ENCODE measurements at regions not wholly inside any gene's neighbourhood (a gene's known extent, or its start where the extent isn't known, plus 50 kb on each side); places are given as distances from the start of the nearest gene placed in this dataset.

GRCh38 chr1:229810140-229810539, 184.1 kb downstream of the URB2 start:
- Histone ChIP-seq H3K4me1 (ENCODE audit: control insufficient read depth in 1 of 2, insufficient read depth in 2 of 2, low read depth in 1 of 2, low read length in 1 of 2) (no peaks in the 10 kb centered on the region), H3K4me2 (no peak overlapping the region), H3K9me2 (no peaks in the 10 kb centered on the region), H3K79me2 (ENCODE audit: insufficient read depth) (no peaks in the 10 kb centered on the region), H3K27me3 (ENCODE audit: insufficient read depth) (no peaks in the 10 kb centered on the region), H4K20me1 (ENCODE audit: insufficient read depth) (no peaks in the 10 kb centered on the region), H3K36me3 (replicated peaks in 1 of 2; ENCODE audit: control insufficient read depth in 1 of 2, insufficient read depth in 2 of 2, low read length in 1 of 2) (no peaks in the 10 kb centered on the region), H3K4me3 (ENCODE audit: low read depth in 2 of 2, low read length in 1 of 2) (no peak overlapping the region), H3F3A (replicated peaks; ENCODE audit: insufficient read depth) (no peaks in the 10 kb centered on the region), H3K9ac (no peak overlapping the region), H3K9me3 (no peaks in the 10 kb centered on the region), H3K27ac (ENCODE audit: low read depth in 2 of 2, low read length in 1 of 2) (no peak overlapping the region), H2AFZ (ENCODE audit: low read depth) (no peak overlapping the region)
- CTCF ChIA-PET = no interaction called here
- WGBS (ENCODE audit: low lambda C conversion rate) = 0% methylated on average over 1 of the region's 1 CpG
- no peak for TF ChIP-seq RFX5 (IDR thresholded peaks at IDR 0.05; ENCODE audit: low read length)
- POLR2A ChIA-PET = no interaction called here
- no peak for DNase-seq

- ChIA-PET POLR2A (no interaction called here), CTCF (no interaction called here)
- Histone ChIP-seq H3F3A (replicated peaks; ENCODE audit: insufficient read depth) (no peaks in the 10 kb centered on the region), H4K20me1 (ENCODE audit: insufficient read depth) (no peaks in the 10 kb centered on the region), H3K27ac (ENCODE audit: low read depth in 2 of 2, low read length in 1 of 2) (no peak overlapping the region), H3K4me1 (ENCODE audit: control insufficient read depth in 1 of 2, insufficient read depth in 2 of 2, low read depth in 1 of 2, low read length in 1 of 2) (no peaks in the 10 kb centered on the region), H3K9me2 (no peaks in the 10 kb centered on the region), H2AFZ (ENCODE audit: low read depth) (no peak overlapping the region), H3K36me3 (replicated peaks in 1 of 2; ENCODE audit: control insufficient read depth in 1 of 2, insufficient read depth in 2 of 2, low read length in 1 of 2) (no peaks in the 10 kb centered on the region), H3K9ac (no peak overlapping the region), H3K4me3 (ENCODE audit: low read depth in 2 of 2, low read length in 1 of 2) (no peak overlapping the region), H3K27me3 (ENCODE audit: insufficient read depth) (no peaks in the 10 kb centered on the region), H3K9me3 (no peaks in the 10 kb centered on the region), H3K79me2 (ENCODE audit: insufficient read depth) (no peaks in the 10 kb centered on the region), H3K4me2 (no peak overlapping the region)
- no peak for DNase-seq
- TF ChIP-seq POLR2AphosphoS5 (IDR thresholded peaks at IDR 0.05; ENCODE audit: low read depth, low read length) = no peak
- no peak for TF ChIP-seq PBX3 (IDR thresholded peaks at IDR 0.05)
- no peak for TF ChIP-seq EP300 (IDR thresholded peaks at IDR 0.05; ENCODE audit: borderline replicate concordance in 1 of 2, low read depth in 1 of 2, low read length in 1 of 2)
- TF ChIP-seq, protein P1, sequence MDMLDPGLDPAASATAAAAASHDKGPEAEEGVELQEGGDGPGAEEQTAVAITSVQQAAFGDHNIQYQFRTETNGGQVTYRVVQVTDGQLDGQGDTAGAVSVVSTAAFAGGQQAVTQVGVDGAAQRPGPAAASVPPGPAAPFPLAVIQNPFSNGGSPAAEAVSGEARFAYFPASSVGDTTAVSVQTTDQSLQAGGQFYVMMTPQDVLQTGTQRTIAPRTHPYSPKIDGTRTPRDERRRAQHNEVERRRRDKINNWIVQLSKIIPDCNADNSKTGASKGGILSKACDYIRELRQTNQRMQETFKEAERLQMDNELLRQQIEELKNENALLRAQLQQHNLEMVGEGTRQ (IDR thresholded peaks at IDR 0.05; ENCODE audit: borderline replicate concordance, low read depth, low read length) = no peak
- TF ChIP-seq ELF1 (IDR thresholded peaks at IDR 0.05) = no peak
- TF ChIP-seq, protein P2, sequence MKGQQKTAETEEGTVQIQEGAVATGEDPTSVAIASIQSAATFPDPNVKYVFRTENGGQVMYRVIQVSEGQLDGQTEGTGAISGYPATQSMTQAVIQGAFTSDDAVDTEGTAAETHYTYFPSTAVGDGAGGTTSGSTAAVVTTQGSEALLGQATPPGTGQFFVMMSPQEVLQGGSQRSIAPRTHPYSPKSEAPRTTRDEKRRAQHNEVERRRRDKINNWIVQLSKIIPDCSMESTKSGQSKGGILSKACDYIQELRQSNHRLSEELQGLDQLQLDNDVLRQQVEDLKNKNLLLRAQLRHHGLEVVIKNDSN (IDR thresholded peaks at IDR 0.05; ENCODE audit: borderline replicate concordance, low read depth) = no peak
- no peak for TF ChIP-seq RFX5 (IDR thresholded peaks at IDR 0.05; ENCODE audit: low read length)
- TF ChIP-seq RXRA (IDR thresholded peaks at IDR 0.05; ENCODE audit: borderline replicate concordance, low read depth) = no peak
- no peak for TF ChIP-seq RCOR1 (IDR thresholded peaks at IDR 0.05; ENCODE audit: low read length)
- no peak for TF ChIP-seq MEF2A (IDR thresholded peaks at IDR 0.05; ENCODE audit: borderline replicate concordance, low read depth)
- no peak for TF ChIP-seq EZH2phosphoT487 (IDR thresholded peaks at IDR 0.05; ENCODE audit: borderline replicate concordance, low read depth)
- no peak for TF ChIP-seq NRF1 (IDR thresholded peaks at IDR 0.05; ENCODE audit: low read depth, low read length)
- TF ChIP-seq TAF1 (IDR thresholded peaks at IDR 0.05; ENCODE audit: borderline replicate concordance, low read depth, low read length) = no peak
- TF ChIP-seq CTCF (IDR thresholded peaks at IDR 0.05) = no peak
- TF ChIP-seq GATA2 (CRISPR knock-in tag; IDR thresholded peaks at IDR 0.05) = no peak
- TF ChIP-seq MXI1 (IDR thresholded peaks at IDR 0.05; ENCODE audit: low read depth, low read length) = no peak
- TF ChIP-seq RAD21 (IDR thresholded peaks at IDR 0.05; ENCODE audit: low read length) = no peak
- no peak for TF ChIP-seq YY1 (IDR thresholded peaks at IDR 0.05; ENCODE audit: low read depth)
- TF ChIP-seq FOXM1 (IDR thresholded peaks at IDR 0.05; ENCODE audit: low read depth) = no peak
- 3% methylated on average over 2 of the region's 2 CpGs for WGBS (ENCODE audit: low lambda C conversion rate)
Measured at GRCh38 chr1:229810961-229811360, 184.9 kb downstream of the URB2 start.

All from SK-N-SH (cell line).